PFSK-1 (cell line): ENCODE measurements at regions not wholly inside any gene's neighbourhood (a gene's known extent, or its start where the extent isn't known, plus 50 kb on each side); places are given as distances from the start of the nearest gene placed in this dataset.

Experiments
- FOXP2 ChIP-seq: optimal IDR thresholded peaks from 2 replicates; pipeline ENCODE3; 2011; ENCODE audit warnings: borderline replicate concordance, control low read depth, inconsistent platforms; ENCODE audit not compliant: insufficient read depth; ENCODE audit errors: extremely low read length, extremely low read depth
- POLR2AphosphoS5 ChIP-seq: IDR thresholded peaks from 2 replicates; pipeline ENCODE4 v1.6.1; 2012; ENCODE audit warnings: low read depth, mild to moderate bottlenecking, control low read depth, low read length, moderate library complexity
- REST ChIP-seq, 2 experiments: IDR thresholded peaks; 2 replicates each; pipeline versions ENCODE4 v1.6.1 to v1.8.0; 2011 to 2012; ENCODE audit warnings: low read depth in 2 of 2, low read length in 2 of 2, control low read depth in 1 of 2, inconsistent platforms in 1 of 2, mild to moderate bottlenecking in 1 of 2, moderate library complexity in 1 of 2; ENCODE audit not compliant: insufficient read depth in 1 of 2
- SIN3A ChIP-seq: IDR thresholded peaks from 2 replicates; pipeline ENCODE4 v1.6.1; 2012; ENCODE audit warnings: mild to moderate bottlenecking, low read length, moderate library complexity, borderline replicate concordance; ENCODE audit not compliant: insufficient read depth
- TAF1 ChIP-seq: IDR thresholded peaks from 2 replicates; pipeline ENCODE4 v1.6.1; 2012; ENCODE audit warnings: low read length, control low read depth, borderline replicate concordance; ENCODE audit not compliant: insufficient read depth

- TF ChIP-seq TAF1 (no peak), SIN3A (no peak), POLR2AphosphoS5 (no peak), REST (IDR thresholded peaks at IDR 0.05; ENCODE audit: insufficient read depth in 1 of 2, low read depth in 2 of 2, low read length in 2 of 2) (no peak), FOXP2 (no peak)
These were observed 65.5 kb upstream of the HHIP start for GRCh38 chr4:144580430-144580829.

- no peak for TF ChIP-seq TAF1
- no peak for TF ChIP-seq FOXP2
- TF ChIP-seq REST (IDR thresholded peaks at IDR 0.05; ENCODE audit: insufficient read depth in 1 of 2, low read depth in 2 of 2, low read length in 2 of 2): no peak
- TF ChIP-seq SIN3A: no peak
- no peak for TF ChIP-seq POLR2AphosphoS5
These were observed 63.7 kb upstream of the HHIP start for GRCh38 chr4:144582105-144582850.

- TF ChIP-seq SIN3A: no peak
- TF ChIP-seq POLR2AphosphoS5: no peak
- TF ChIP-seq FOXP2: no peak
- TF ChIP-seq REST (IDR thresholded peaks at IDR 0.05; ENCODE audit: insufficient read depth in 1 of 2, low read depth in 2 of 2, low read length in 2 of 2): no peak
- no peak for TF ChIP-seq TAF1
These were observed 63.0 kb upstream of the HHIP start for GRCh38 chr4:144582975-144583374.

- TF ChIP-seq FOXP2 (no peak), TAF1 (no peak), POLR2AphosphoS5 (no peak), SIN3A (no peak), REST (IDR thresholded peaks at IDR 0.05; ENCODE audit: insufficient read depth in 1 of 2, low read depth in 2 of 2, low read length in 2 of 2) (no peak)
These were observed 62.3 kb upstream of the HHIP start for GRCh38 chr4:144583658-144584057.

- TF ChIP-seq TAF1 (no peak), POLR2AphosphoS5 (no peak), REST (IDR thresholded peaks at IDR 0.05; ENCODE audit: insufficient read depth in 1 of 2, low read depth in 2 of 2, low read length in 2 of 2) (no peak), SIN3A (no peak), FOXP2 (no peak)
These were observed 61.5 kb upstream of the HHIP start for GRCh38 chr4:144584428-144584827.
